ENCODE measurements at regions not wholly inside any gene's neighbourhood (a gene's known extent, or its start where the extent isn't known, plus 50 kb on each side); places are given as distances from the start of the nearest gene placed in this dataset.

DNA sequence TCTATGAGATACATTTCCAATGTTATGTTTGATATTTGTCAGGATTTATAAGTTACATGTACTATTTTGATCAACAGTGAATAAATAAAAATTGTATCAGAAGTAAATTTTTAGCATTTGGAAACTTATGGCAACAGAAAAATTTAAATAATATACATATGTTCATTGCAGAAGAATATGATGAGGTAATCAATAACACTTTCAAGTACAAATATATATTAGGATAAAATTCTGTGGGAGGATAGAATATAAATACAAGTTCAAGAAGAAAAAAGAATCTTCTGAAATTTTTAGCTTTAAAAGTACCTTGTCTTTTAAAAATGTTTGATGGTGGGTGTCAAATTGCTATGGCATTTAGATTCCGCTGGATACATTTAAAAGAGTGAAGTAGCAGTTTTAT, 102.8 kb upstream of the MUCL1 start:
- no peaks in the 10 kb centered on the region for H3K36me3 ChIP-seq (ENCODE audit: control insufficient read depth, insufficient read depth, low read length)
- H3K4me1 ChIP-seq (ENCODE audit: control insufficient read depth, insufficient read depth, low read length, poor library complexity, severe bottlenecking): no peaks in the 10 kb centered on the region
- H3K4me3 ChIP-seq (ENCODE audit: extremely low read depth, insufficient read depth, low read length, poor library complexity, severe bottlenecking): no peak overlapping the region
- WGBS, 2 experiments (ENCODE audit: insufficient coverage in 2 of 2): 83% methylated on average over 1 of the region's 1 CpG; no CpG with 5 or more reads in 1 of the 2 experiments
- H3K27ac ChIP-seq (ENCODE audit: low read depth, low read length, severe bottlenecking): no peak overlapping the region
- H3K9me3 ChIP-seq (ENCODE audit: control insufficient read depth, low read length): no peaks in the 10 kb centered on the region

DNA sequence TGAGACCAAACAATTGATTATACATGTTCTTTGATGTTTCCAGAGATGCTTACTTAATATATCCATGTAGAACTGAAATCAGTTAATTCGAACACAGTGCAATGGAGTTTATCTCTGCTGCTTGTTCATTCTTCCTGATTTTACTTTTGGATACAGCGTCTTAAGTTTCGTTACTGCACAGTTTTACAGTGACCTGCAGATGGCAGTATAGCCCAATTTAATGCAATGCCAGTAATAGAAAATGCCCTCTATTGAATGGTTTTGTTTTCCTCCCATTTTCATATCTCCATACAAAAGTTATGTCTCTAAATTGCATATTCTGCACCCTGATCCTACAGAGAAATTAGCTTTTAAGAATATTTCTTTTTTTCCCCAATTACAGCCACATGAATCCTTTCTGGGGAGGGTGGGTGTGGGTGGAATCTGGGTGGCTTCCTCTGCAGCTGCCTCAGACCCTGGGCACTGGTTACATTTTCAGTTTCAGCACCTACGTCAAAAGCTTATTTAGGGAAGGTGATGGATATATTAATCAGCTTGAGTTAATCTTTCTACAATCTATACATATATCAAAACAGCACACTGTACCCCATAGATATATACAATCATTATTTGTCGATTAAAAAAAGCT, 101.1 kb upstream of the DCD start:
- 0 to 38% methylated on average over 3 of the region's 5 CpGs for WGBS, 2 experiments (ENCODE audit: insufficient coverage in 2 of 2)
- Histone ChIP-seq H3K4me3 (ENCODE audit: extremely low read depth, insufficient read depth, low read length, poor library complexity, severe bottlenecking) (no peak overlapping the region), H3K9me3 (ENCODE audit: control insufficient read depth, low read length) (peaks cover 6% of the 10 kb centered on the region), H3K36me3 (ENCODE audit: control insufficient read depth, insufficient read depth, low read length) (no peaks in the 10 kb centered on the region), H3K27ac (ENCODE audit: low read depth, low read length, severe bottlenecking) (no peak overlapping the region), H3K4me1 (ENCODE audit: control insufficient read depth, insufficient read depth, low read length, poor library complexity, severe bottlenecking) (no peaks in the 10 kb centered on the region)

DNA sequence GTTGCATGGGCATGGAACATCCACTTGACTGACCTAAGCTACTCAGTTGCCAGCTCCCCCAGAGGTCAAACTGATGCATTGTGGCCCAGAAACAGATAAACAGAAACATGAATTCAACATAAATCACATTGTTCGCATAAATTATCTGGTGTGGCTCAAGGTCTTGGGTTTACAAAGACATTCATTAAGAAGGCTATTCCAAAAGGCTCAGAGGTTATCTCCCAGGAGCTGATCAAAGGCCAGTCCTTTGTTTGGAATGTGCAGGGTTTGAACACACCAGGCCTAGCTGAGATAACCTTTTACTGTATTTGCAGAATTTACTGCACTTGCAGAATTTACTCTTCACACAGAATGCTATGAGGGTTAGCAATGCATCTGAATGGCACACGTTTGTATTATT, 96.4 kb upstream of the DCD start:
- WGBS, 2 experiments (ENCODE audit: insufficient coverage in 2 of 2): 63 to 71% methylated on average over 1 to 2 of the region's 2 CpGs
- H3K36me3 ChIP-seq (ENCODE audit: control insufficient read depth, insufficient read depth, low read length): no peaks in the 10 kb centered on the region
- H3K4me1 ChIP-seq (ENCODE audit: control insufficient read depth, insufficient read depth, low read length, poor library complexity, severe bottlenecking): no peaks in the 10 kb centered on the region

DNA sequence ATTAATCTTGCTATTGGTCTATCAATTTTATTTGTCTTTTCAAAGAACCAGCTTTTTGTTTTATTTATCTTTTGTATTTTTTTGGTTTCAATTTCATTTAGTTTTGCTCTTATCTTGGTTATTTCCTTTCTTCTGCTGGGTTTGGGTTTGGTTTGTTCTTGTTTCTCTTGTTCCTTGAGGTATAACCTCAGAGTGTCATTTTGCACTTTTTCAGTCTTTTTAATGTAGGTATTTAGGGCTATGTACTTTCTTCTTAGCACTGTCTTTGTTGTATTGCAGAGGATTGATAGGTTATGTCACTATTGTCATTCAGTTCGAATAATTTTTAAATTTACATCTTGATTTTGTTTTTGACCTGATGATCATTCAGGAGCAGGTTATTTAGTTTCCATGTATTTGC, 92.7 kb upstream of the DCD start:
- no peaks in the 10 kb centered on the region for H3K4me1 ChIP-seq (ENCODE audit: control insufficient read depth, insufficient read depth, low read length, poor library complexity, severe bottlenecking)
- no CpG with 5 or more reads among the region's 1 CpG for WGBS, 2 experiments (ENCODE audit: insufficient coverage in 2 of 2)
- H3K4me3 ChIP-seq (ENCODE audit: extremely low read depth, insufficient read depth, low read length, poor library complexity, severe bottlenecking): no peak overlapping the region
- H3K27ac ChIP-seq (ENCODE audit: low read depth, low read length, severe bottlenecking): no peak overlapping the region
- peaks cover 13% of the 10 kb centered on the region for H3K9me3 ChIP-seq (ENCODE audit: control insufficient read depth, low read length)
- H3K36me3 ChIP-seq (ENCODE audit: control insufficient read depth, insufficient read depth, low read length): no peaks in the 10 kb centered on the region

More for the DNA sequence above, 96.4 kb upstream of the DCD start:
- H3K9me3 ChIP-seq (ENCODE audit: control insufficient read depth, low read length): peaks cover 13% of the 10 kb centered on the region
- H3K27ac ChIP-seq (ENCODE audit: low read depth, low read length, severe bottlenecking): no peak overlapping the region
- H3K4me3 ChIP-seq (ENCODE audit: extremely low read depth, insufficient read depth, low read length, poor library complexity, severe bottlenecking): no peak overlapping the region

DNA sequence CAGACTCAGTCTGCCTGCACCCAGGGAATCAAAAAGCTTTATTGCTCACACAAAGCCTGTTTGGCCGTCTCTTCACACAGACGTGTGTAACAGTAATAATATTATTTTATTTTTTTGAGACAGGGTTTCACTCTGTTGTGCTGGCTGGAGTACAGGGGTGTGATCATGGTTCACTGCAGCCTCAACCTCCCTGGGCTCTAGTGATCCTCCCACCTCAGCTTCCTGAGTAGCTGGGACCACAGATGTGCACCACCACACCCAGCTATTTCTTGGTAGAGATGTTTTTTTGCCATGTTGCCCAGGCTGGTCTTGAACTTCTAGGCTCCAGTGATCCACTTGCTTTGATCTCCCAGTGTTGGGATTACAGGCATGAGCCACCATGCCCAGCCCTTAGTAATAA, 88.4 kb upstream of the DCD start:
- no CpG with 5 or more reads among the region's 2 CpGs for WGBS, 2 experiments (ENCODE audit: insufficient coverage in 2 of 2)

DNA sequence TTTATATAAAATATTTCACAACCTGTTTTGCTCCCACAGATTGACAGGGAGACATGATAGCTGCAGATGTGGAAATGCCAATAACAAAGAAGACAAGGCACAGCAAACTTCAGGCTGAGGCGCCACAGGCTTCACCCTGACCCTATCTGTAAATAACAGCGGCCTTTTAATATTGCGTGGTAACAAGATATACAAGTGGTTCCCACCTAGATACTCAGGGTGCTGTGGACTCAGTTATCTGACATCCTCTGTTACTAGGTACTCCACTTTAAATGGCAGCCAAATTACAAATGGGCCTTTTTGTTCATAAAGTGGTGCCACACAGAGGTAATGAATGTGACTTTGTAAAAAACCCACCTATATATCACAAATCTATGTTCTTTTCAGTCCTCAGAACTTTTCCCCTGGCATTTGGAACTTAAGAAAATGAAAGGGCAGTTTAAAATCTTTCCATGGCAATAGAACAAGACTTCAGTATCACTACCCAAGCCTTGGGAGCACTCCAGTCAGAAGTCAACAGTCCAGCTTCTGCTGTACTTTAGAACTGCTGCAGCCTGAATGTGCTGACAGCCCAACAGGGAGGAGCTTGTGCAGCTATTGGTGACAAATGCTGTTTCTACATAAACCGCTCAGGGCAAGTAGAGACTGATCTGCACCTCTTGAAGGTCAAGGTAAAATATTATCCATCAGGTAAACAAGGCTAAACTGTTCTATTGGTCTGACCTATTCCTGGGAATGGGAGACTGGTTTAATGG, 86.2 kb upstream of the DCD start:
- WGBS, 2 experiments (ENCODE audit: insufficient coverage in 2 of 2): 84 to 86% methylated on average over 4 of the region's 4 CpGs
- Histone ChIP-seq H3K27ac (ENCODE audit: low read depth, low read length, severe bottlenecking) (no peak overlapping the region), H3K4me3 (ENCODE audit: extremely low read depth, insufficient read depth, low read length, poor library complexity, severe bottlenecking) (no peak overlapping the region), H3K36me3 (ENCODE audit: control insufficient read depth, insufficient read depth, low read length) (no peaks in the 10 kb centered on the region), H3K4me1 (ENCODE audit: control insufficient read depth, insufficient read depth, low read length, poor library complexity, severe bottlenecking) (no peaks in the 10 kb centered on the region), H3K9me3 (ENCODE audit: control insufficient read depth, low read length) (peaks cover 3% of the 10 kb centered on the region)

More for the DNA sequence above, 88.4 kb upstream of the DCD start:
- no peak overlapping the region for H3K4me3 ChIP-seq (ENCODE audit: extremely low read depth, insufficient read depth, low read length, poor library complexity, severe bottlenecking)
- peaks cover 3% of the 10 kb centered on the region for H3K9me3 ChIP-seq (ENCODE audit: control insufficient read depth, low read length)
- no peak overlapping the region for H3K27ac ChIP-seq (ENCODE audit: low read depth, low read length, severe bottlenecking)
- H3K4me1 ChIP-seq (ENCODE audit: control insufficient read depth, insufficient read depth, low read length, poor library complexity, severe bottlenecking): no peaks in the 10 kb centered on the region
- H3K36me3 ChIP-seq (ENCODE audit: control insufficient read depth, insufficient read depth, low read length): no peaks in the 10 kb centered on the region

DNA sequence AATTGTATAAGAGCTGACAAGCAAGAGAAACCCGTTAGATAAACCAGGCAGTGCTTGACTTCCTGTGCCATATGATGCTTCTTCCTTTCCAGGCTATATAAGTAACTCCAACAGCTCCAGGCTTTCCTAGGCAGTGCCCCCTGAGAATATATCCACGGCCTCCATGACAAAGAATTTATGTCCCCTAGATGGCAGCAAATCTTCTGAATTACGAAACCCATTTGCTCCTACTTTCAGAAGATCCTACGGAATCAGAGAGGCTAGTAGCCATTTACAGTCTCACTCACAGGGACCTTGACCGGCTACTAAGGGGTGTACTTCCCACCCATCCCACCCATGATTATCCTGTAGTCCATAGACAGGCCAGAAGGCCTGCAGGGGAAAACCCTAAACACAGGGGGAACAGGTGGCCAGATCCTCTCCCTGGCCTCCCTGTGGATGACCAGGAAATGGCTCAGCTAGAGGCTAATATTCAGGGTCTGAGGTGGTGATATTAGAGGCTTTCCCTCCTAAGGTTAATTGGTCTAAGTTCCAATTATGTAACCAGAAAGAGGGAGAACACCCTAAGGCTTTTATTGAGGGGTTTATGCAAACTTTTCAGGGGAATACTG, 77.2 kb upstream of the DCD start:
- Histone ChIP-seq H3K4me1 (ENCODE audit: control insufficient read depth, insufficient read depth, low read length, poor library complexity, severe bottlenecking) (peaks cover 3% of the 10 kb centered on the region), H3K4me3 (ENCODE audit: extremely low read depth, insufficient read depth, low read length, poor library complexity, severe bottlenecking) (no peak overlapping the region), H3K36me3 (ENCODE audit: control insufficient read depth, insufficient read depth, low read length) (no peaks in the 10 kb centered on the region), H3K27ac (ENCODE audit: low read depth, low read length, severe bottlenecking) (no peak overlapping the region), H3K9me3 (ENCODE audit: control insufficient read depth, low read length) (no peaks in the 10 kb centered on the region)
- 30 to 49% methylated on average over 2 to 3 of the region's 5 CpGs for WGBS, 2 experiments (ENCODE audit: insufficient coverage in 2 of 2)

DNA sequence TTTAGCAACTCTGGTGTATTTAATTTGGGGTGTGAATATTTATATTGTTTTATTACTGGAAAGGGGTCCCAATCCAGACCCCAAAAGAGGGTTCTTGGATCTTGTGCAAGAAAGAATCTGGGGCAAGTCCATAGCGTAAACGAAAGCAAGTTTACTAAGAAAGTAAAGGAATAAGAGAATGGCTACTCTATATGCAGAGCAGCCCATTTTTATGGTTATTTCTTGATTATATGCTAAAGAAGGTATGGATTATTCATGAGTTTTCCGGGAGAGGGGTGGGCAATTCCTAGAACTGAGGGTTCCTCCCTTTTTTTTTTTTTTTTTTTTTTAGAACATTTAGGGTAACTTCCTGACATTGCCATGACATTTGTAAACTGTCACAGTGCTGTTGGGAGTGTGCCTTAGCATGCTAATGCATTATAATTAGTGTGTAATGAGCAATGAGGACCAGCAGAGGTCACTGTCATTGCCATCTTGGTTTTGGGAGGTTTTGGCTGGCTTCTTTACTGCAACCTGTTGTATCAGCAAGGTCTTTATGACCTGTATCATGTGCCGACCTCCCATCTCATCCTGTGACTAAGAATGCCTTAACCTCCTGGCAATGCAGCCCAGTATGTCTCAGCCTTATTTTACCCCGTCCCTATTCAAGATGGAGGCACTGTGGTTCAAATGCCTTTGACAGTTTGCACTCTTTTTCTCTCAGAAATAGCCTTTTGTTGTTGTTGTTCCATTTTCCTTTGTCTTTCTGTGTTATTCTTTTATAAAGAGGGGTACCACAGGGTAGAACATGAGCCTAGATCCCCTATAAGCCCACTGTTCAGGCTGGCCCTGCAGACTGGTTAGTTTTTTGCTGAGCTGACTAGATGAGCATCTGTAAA, 75.5 kb upstream of the DCD start:
- no peaks in the 10 kb centered on the region for H3K36me3 ChIP-seq (ENCODE audit: control insufficient read depth, insufficient read depth, low read length)
- WGBS, 2 experiments (ENCODE audit: insufficient coverage in 2 of 2): 68 to 70% methylated on average over 3 of the region's 5 CpGs
- H3K4me3 ChIP-seq (ENCODE audit: extremely low read depth, insufficient read depth, low read length, poor library complexity, severe bottlenecking): no peak overlapping the region
- no peak overlapping the region for H3K27ac ChIP-seq (ENCODE audit: low read depth, low read length, severe bottlenecking)
- H3K9me3 ChIP-seq (ENCODE audit: control insufficient read depth, low read length): no peaks in the 10 kb centered on the region
- peaks cover 3% of the 10 kb centered on the region for H3K4me1 ChIP-seq (ENCODE audit: control insufficient read depth, insufficient read depth, low read length, poor library complexity, severe bottlenecking)

DNA sequence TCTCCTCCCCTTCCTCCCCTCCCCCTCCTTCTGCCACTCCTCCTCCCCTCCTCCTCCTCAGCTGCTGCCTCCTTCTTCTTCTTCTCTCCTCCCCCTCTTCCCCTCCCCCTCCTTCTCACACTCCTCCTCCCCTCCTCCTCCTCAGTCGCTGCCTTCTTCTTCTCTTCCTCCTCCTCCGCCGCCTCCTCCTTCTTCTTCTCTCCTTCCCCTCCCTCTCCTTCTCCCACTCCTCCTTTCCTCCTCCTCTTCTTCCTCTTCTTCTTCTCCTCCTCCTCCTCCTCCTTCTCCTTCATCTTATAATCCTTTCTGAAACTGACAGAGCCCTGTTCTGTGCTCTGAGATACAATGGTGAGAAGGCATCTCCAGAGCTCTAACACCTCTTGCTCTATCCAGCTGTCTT, 73.1 kb upstream of the DCD start:
- no peaks in the 10 kb centered on the region for H3K9me3 ChIP-seq (ENCODE audit: control insufficient read depth, low read length)
- no peak overlapping the region for H3K27ac ChIP-seq (ENCODE audit: low read depth, low read length, severe bottlenecking)
- no peaks in the 10 kb centered on the region for H3K36me3 ChIP-seq (ENCODE audit: control insufficient read depth, insufficient read depth, low read length)
- WGBS, 2 experiments (ENCODE audit: insufficient coverage in 2 of 2): 51 to 67% methylated on average over 3 of the region's 3 CpGs
- H3K4me1 ChIP-seq (ENCODE audit: control insufficient read depth, insufficient read depth, low read length, poor library complexity, severe bottlenecking): peaks cover 3% of the 10 kb centered on the region
- H3K4me3 ChIP-seq (ENCODE audit: extremely low read depth, insufficient read depth, low read length, poor library complexity, severe bottlenecking): no peak overlapping the region

DNA sequence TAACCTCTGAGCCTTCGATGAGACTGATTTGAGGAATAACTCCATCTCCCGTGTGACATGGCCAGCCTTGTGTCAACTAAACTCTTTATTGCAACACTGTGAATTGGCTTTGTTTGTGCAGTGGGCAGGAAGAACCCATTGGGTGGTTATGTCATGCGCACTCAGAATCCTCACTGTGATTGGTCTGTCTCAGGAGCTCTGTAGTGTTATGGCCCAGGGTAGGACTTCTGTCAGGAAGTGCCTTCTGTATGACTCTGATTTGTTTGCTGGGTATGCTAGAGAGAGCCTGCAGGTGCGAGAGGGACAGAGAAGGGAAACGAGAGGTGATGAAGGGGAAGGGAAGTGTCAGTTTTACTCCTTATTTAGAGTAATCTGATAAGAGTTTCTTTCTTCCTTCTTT, 71.5 kb upstream of the DCD start:
- Histone ChIP-seq H3K36me3 (ENCODE audit: control insufficient read depth, insufficient read depth, low read length) (no peaks in the 10 kb centered on the region), H3K27ac (ENCODE audit: low read depth, low read length, severe bottlenecking) (no peak overlapping the region)
- WGBS, 2 experiments (ENCODE audit: insufficient coverage in 2 of 2): 84 to 88% methylated on average over 3 of the region's 5 CpGs

More for the DNA sequence above, 71.5 kb upstream of the DCD start:
- Histone ChIP-seq H3K4me3 (ENCODE audit: extremely low read depth, insufficient read depth, low read length, poor library complexity, severe bottlenecking) (no peak overlapping the region), H3K9me3 (ENCODE audit: control insufficient read depth, low read length) (no peaks in the 10 kb centered on the region), H3K4me1 (ENCODE audit: control insufficient read depth, insufficient read depth, low read length, poor library complexity, severe bottlenecking) (peaks cover 3% of the 10 kb centered on the region)

All from mesodermal cell (in vitro differentiated cells).